Nucleus accumbens (tissue), 56 donors: ENCODE measurements at regions not wholly inside any gene's neighbourhood (a gene's known extent, or its start where the extent isn't known, plus 50 kb on each side); places are given as distances from the start of the nearest gene placed in this dataset.
"Not testable (repeated sequence)": the region's sequence is repeated elsewhere in the genome, so short reads cannot be mapped to it uniquely, and the experiment has no call there.

ENCODE experiments used
- DNase-seq, 56 donors: peaks; one replicate each; lab custom pipeline; 2025; lab: John Stamatoyannopoulos, UW

DNA sequence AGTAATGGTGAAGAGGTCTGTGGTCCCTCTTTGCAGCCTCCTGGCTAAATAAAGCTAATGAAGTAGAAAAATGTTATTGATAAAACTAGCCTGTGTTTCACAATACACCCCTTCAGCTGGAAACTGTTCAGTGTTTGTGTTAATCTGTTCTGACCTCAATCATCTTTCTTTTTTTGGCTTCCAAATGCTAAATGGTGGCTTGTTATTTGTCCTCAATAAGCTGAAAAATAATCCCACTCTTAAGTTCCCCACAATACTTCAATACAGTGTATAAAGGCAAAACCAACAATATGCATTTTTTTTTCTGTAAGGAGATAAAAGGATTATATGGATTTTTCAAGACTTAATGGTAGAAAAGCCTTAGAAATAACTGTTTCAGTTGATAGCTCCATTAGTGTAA is 560.5 kb downstream of the TUSC1 start:
- DNase-seq: no peak

DNA sequence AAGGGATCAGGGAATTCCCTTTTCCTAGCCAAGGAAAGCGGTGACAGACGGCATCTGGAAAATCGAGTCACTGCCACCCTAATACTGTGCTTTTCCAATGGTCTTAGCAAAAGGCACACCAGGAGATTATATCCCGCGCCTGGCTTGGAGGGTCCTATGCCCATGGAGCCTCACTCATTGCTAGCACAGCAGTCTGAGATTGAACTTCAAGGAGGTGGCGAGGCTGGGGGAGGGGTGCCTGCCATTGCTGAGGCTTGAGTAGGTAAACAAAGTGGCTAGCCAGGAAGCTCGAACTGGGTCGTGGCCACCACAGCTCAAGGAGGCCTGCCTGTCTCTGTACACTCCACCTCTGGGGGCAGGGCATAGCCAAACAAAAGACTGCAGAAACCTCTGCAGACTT is 556.5 kb upstream of the IZUMO3 start:
- DNase-seq: not testable (repeated sequence)

DNA sequence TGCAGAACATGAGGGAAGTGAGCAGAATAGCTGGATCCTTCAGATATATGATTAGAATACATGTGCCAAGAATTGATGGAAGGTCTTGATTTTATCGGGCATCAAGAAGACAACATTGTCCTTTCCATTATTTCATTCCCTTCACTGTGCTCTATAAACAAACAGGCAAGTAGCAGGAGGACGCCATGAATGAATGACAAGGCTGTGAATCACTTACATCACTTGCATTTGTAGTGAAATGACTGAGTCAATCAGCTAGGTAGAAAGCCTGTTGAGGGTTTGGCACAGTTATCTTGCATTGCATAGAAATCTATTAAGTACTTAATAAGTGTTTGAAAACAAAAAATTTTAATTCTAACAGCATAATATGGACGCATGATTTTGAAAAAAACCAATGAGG is 548.8 kb upstream of the IZUMO3 start:
- DNase-seq: no peak

DNA sequence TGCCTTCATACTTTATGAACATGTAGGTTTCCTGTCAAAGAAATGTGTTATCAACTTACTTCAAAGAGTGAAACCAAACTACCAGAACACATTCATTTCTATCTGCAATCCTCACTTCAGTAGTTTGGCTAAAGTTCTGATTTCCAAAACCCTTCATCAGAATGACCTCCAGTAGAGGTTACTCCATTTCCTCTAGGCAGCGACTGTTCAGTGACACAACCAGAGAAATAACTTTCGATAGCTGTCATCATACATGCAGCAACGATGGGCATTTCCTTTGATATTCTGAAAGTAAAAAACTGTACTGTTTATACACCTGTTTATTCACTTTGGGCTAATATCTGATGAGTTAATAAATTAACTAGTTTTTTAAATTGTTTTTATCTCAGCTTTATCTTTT is 532.5 kb upstream of the IZUMO3 start:
- no peak for DNase-seq

DNA sequence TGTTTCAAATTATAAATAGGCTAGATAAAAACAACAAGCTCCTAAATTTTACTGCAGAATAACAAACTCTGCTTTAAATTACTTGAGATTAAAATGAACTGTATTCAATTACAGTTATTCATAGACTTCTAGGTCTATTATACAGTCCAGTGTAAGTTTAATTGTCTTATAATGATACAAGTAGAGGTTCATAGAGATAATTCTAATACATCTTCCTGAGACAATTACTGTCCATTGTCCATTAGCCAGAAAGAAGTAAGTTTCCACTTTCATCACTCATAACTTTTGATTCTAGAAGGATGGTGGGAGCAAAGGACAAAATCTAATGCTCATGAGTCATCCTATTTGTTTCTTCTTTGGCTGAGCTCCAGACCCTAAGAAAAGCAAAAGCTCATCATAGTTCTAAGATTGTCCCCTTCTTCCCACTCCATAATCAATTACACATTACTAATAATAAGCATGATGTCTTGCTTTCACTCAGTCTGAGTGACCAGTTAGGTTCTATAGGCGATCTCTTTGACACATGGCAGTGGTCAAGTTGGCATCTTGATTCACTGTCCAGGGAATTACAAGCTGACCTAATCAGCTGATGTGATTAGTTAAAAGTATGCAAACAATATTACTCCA is 502.5 kb upstream of the IZUMO3 start:
- DNase-seq: no peak

DNA sequence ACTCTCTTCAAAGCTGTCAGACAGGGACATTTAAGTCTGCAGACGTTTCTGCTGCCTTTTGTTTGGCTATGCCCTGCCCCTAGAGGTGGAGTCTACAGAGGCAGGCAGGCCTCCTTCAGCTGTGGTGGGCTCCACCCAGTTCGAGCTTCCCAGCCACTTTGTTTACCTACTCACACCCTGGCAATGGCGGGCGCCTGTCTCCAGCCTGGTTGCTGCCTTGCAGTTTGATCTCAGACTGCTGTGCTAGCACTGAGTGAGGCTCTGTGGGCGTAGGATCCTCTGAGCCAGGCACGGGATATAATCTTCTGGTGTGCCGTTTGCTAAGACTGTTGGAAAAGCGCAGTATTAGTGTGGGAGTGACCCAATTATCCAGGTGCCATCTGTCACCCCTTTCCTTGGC is 499.8 kb upstream of the IZUMO3 start:
- not testable (repeated sequence) for DNase-seq

DNA sequence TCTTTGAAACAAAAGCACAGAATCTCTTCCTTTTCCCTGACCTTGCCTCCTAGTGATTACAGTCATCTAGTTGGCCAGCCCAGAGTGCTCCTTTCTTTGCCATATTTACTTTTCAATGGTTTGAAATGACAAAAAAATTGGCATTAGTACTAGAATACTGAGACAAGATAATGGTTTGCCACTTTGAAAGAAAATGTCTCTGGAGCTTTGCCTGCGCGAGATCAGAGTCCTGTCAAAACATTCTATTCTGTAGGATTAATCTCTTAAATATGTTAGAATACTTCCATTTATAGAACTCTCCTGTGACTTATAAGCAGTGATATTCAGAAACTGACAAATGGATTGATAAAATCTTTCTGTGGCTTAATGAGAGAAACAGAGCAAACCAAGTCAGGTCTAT is 484.0 kb upstream of the IZUMO3 start:
- no peak for DNase-seq

DNA sequence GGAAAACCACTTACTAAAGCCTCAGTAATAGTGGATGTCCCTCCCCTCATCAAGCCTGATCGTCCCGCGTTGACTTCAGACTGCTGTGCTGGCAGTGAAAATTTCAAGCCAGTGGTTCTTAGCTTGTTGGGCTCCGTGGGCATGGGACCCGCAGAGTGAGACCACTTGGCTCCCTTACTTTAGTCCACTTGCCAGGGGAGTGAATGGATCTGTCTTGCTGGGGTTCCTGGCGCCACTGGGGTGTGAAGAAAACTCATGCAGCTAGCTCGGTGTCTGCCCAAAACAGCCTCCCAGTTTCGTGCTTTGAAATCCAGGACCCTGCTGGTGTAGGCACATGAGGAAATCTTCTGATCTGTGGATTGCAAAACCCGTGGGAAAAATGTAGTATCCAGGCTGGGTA is 480.0 kb upstream of the IZUMO3 start:
- no peak for DNase-seq

DNA sequence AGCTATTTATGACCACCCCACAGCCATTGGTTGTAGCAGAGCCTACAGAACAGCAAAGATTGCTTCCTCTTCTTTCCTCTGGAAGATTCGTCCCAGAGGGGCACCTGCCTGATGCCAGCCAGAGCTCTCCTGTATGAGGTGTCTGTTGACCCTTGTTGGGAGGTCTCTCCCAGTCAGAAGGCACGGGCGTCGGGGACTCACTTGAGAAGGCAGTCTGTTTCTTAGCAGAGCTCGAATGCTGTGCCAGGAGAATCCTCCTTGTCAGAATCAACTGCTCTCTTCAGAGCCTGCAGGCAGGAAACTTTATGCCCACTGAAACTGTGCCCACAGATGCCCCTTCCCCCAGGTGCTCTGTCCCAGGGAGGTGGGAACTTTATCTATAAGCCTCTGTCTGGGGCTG is 479.5 kb upstream of the IZUMO3 start:
- no peak for DNase-seq

DNA sequence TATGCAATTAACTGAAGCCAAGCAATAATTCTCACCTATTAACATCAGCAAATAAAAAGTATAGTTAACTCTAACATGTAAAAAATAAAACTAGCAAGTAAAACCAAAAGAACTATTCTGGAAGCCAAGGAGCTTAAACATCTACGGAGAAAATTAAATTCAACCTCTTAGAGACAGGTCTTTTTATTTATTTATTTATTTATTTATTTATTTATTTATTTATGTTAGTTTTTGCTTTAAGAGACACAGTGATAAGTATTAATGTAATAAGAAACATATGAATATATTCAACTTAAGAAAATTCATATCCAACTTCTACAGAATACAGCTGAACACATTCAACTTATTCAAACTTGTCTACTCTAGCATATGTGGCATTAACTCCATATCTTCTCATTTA is 472.1 kb upstream of the IZUMO3 start:
- DNase-seq: no peak

DNA sequence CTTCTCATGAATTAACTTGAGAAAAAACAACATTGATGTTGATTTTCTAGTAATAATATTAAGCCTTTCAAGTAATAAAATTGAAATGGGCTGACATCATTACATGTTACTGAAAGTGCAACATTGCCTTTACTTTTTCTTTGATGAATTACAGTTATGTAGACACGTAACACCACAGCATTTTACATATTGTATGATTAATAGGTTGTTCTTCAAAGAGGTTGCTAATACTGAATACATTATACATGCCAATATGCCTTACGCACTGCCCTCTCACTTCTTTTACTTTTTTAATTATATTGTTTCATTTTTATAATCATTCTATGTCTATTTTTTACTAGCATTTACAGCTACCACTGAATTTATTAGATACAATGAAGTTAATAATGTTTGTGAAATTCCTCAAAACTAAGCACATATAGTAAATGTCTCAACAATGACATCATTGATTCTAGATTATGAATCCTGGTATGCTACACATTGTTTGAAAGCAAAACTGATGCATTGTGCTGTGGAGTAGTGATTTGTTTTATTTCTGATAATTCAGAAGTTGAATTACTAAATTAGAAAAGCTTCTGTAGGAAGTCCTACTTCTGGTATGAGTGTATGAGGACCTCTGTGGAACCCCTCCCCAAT is 464.4 kb upstream of the IZUMO3 start:
- DNase-seq: no peak

DNA sequence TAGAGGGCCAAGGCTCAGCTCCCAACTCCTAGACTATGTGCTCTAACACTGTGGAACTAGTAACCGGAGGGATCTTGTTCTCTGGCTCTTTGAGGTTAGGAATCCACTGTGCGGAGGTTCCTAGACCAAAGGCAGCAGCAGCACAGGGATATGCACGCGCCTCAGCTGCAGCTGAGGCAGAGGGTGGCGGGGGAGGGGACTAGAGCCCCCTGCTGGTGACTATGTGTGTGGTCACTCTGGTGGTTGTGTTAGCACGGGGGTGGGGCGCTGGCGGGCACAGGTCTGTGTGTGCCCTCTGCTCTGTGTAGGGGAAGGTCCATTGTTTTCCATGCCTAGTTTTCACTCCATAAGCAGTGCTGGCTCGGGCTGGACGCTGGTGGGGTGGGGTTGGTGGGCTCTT is 458.0 kb upstream of the IZUMO3 start:
- no peak for DNase-seq

DNA sequence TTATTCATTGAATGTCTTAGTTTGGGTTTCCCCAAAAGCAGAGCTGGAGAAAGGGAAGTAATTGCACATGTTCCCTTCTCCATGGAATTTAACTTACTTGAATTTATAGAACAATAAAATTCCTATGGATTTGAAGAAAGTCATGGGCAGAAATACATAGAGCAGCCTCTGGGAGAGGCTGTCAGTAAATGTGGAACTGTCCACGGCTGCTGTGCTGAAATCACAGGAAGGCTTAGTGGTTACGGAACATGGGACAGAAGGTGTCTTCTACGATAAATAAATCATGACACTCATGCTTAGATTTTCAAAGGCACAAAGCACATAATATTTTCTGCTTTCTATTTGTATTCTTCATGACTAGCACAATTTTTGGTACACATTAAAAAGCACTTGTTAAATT is 440.6 kb upstream of the IZUMO3 start:
- no peak for DNase-seq

DNA sequence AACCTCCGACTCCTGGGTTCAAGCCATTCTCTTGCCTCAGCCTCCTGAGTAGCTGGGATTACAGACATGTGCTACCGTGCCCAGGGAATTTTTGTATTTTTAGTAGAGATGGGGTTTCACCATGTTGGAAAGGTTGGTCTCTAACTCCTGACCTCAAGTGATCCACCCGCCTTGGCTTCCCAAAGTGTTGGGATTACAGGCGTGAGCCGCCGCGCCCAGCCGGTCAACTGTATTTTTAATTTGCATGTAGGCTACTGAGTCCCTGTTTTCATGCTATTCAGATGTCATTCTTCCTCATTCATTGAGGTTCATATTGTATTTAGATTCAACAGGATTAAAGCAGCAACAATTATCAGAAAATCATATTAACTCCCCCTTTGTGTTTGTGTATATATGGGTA is 425.1 kb upstream of the IZUMO3 start:
- DNase-seq: not testable (repeated sequence)

DNA sequence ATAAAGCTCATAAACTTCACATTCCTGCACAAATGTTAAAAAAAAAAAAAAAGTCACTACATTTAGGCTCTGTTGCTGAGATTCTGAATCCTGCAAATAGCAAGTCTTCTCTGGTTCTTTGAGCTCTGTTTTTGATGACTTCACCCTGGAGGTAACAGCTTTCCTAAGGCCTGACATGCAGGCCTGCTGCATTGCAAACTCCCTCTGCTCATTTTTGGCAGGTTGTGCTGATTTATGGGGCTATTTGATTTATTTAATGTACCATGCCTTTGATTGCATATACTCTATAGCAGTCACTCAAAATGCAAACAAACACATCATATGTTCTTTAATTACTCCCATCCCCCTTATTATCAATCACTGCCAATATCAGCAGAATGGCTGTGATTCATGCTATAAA is 416.1 kb upstream of the IZUMO3 start:
- DNase-seq: no peak

DNA sequence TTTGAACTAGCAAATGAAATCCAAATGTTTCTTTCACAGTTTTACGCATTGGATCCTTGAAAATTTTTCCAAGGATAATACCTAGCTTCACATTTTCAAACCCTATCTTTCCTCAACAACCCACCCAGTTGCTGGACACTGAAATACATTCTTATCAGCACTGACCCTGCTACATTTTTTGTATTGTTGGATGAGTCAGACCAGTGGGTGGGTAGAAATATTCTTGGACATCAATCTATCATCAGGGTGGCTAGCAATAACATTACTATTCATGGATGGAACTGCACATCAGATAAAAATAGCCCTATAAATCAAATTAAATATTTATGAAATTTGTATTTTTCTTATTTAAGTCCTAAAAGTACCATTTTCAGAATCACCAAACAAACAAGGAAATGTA is 407.4 kb upstream of the IZUMO3 start:
- no peak for DNase-seq

DNA sequence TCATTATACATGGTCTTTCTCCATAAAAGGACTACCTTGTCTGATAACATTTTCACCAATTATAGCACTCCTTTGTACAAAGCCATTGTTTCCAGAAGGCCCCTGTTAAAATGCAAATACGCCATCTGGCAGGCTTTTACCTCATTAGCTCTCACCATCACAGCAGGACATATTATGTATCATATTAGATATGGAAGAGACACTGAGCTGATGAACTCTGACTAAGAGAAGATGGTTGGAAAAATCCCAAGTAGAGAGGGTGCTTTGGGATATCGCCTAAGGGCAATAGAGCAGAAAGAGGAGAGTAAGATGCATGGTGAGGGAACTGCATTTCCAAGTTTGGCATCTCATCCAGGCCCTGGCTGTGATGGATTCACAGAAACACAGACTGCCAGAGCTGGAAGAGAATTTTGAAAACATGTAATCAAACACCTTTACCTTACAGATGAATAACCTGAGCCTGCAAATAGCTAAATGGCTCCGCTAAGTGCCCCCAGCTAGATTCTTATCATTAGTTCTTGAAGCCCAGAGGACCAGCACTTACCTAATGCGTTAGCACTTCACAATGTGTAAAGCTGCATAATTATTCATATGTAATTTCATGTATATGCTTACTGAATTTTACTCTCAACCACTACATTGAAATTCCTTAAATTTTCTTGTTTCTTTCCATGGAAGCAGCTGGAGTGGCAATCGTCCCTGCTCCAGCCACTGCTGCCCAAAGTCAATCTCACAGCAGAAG is 393.6 kb upstream of the IZUMO3 start:
- no peak for DNase-seq

DNA sequence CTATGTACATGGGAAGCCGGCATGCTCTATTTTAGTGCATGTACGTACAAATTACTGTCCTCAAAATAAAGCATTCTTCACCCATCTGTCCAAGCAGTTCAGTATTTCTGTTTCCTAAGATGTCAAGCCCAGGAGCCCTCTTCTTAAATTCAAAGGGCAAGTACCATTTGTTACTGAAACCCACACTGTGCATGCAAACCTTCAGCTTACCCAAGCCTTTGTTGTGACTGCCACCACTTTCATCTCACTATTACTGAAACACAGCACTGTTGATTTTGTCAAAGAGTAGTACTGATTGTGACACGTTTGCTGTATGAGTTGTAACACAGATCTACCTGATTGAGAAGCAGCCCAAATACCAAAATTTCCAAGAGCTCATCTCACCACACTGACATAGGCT is 390.4 kb upstream of the IZUMO3 start:
- DNase-seq: no peak

DNA sequence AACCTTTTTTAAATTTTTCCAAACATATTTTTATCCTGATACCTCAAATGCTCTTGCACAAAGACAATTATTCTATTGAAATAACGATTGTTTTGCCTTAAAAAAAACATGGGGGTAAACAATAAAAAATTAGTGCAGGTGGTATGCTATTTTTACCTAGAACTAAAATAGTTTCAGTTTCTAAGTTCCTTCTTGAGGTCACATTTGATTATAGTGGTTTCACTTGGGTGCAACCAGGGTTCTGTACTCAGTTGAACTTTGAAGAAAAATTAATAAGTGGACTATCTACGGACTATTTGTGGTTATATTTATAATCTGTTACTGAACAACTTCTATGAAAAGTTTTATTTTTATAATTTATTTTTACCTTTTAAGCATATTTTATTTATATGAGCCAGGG is 387.1 kb upstream of the IZUMO3 start:
- no peak for DNase-seq

DNA sequence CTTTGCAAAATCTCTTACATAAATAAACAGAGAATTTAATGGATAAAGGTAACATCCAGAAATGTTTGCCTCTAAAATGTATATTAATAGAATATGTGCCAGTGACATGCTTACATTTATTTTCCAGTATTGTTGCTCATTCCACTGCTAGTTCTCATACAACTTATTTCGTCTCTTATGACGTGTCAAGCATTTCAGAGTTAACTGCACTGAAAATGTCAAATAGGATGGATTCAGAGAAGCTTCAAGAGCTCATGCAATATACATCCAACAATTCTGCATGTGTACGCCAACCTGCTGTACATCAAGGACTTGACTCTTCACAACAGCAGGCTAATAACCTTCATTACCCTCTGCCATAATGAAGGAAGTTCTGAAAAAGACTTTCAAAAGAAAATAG is 386.2 kb upstream of the IZUMO3 start:
- no peak for DNase-seq

DNA sequence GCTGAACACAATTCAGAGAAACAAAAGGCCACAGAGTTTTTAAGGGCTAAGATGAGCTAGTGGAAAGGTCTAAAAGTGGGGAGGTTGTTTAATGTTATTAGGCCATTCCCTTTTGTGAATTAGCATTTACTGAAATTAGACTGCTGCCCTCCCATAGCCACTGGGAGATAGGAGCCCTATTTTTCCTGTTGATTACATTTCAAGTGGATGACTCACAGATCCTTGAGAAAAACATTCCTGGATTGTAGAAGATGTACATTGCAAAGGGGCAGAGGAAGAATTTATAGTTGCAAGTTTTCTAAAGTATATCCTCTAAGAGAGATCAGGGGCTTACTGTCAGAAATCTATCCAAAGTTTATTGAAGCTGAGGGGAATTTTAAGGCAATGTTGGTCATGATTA is 367.1 kb upstream of the IZUMO3 start:
- no peak for DNase-seq

DNA sequence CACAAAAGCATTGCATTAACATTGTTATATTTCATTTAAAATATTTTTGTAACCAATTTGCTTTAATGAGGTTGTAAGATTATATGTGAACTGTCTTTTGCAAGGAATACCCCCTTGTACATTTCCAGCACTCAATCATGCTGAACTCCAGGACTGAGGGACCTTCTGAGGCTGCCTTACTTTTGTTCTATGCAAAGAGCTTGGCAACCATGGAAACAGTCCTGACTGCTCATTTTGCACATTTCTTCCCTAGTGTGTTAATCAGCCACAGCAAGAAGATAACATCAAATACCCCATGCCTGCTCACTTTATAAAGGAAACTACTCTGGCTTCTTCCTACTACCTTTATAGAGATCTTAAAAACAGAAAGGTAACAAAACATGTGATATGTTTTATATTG is 355.6 kb upstream of the IZUMO3 start:
- DNase-seq: no peak
